ENCODE measurements at regions not wholly inside any gene's neighbourhood (a gene's known extent, or its start where the extent isn't known, plus 50 kb on each side); places are given as distances from the start of the nearest gene placed in this dataset.
"Not testable (repeated sequence)": the region's sequence is repeated elsewhere in the genome, so short reads cannot be mapped to it uniquely, and the experiment has no call there.

DNA sequence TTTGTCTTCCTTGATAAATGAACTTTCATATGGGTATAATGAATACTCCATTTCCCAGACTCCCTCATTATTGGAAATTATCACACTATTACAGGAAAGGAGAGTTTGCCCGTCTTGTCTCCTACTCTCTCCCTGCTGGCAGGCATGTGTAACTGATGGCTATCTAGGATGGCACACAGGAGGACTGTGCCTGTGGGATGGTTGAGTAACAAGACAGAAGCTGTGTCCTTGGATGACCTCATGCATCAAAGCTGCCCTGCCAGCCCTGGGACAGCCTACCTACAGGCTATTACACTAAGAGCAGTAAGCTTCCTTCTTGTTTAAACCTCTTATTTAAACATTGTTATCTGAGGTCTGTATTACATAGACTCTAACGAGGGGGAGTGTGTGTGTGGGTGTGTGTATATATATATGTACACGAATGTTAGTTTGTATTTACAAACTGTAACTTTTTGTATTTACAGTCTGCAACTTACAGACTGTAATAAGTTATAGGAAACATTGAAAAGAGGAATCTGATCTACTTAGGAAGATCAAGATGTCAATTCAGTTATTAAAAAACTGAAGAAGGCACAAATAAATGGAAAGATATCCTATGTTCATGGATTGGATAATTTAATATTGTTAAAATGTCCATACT, 247.6 kb upstream of the ACO1 start:
- ATAC-seq (replicated peaks) (no peak), DNase-seq (no peak)
- H3K9me3 Mint-ChIP-seq: peaks cover 0 to 1% of the 10 kb centered on the region in 2 donors
- no peak overlapping the region for H3K4me3 Mint-ChIP-seq
- H3K4me1 Mint-ChIP-seq: no peaks in the 10 kb centered on the region
- H3K36me3 Mint-ChIP-seq: no peaks in the 10 kb centered on the region
- H3K27ac Mint-ChIP-seq: no peak overlapping the region
- H3K27me3 Mint-ChIP-seq: no peaks in the 10 kb centered on the region

DNA sequence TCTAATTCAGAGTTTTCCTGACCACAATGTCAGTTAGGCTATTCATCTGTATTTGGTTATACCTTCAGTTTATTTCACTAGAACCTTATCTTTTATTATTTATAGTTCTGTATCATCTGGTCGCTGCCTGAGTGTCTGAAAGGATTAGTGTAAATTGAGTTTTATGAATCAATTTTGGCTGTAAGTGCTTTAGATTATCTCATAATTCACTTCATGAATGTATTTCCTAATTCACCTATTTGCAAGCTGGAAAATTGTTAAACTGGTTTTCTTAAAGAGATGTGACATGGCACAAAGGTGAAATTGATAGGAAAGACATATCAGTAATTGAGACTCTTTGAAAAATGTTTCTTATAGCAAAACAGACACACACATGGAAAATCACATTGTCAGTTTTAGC, 242.4 kb upstream of the ACO1 start:
- ATAC-seq (replicated peaks) (no peak), DNase-seq (no peak)
- H3K27ac Mint-ChIP-seq: no peak overlapping the region
- H3K4me3 Mint-ChIP-seq: no peak overlapping the region
- no peaks in the 10 kb centered on the region for H3K27me3 Mint-ChIP-seq
- no peaks in the 10 kb centered on the region for H3K36me3 Mint-ChIP-seq
- peaks cover 3 to 5% of the 10 kb centered on the region in 2 donors for H3K9me3 Mint-ChIP-seq
- no peaks in the 10 kb centered on the region for H3K4me1 Mint-ChIP-seq

DNA sequence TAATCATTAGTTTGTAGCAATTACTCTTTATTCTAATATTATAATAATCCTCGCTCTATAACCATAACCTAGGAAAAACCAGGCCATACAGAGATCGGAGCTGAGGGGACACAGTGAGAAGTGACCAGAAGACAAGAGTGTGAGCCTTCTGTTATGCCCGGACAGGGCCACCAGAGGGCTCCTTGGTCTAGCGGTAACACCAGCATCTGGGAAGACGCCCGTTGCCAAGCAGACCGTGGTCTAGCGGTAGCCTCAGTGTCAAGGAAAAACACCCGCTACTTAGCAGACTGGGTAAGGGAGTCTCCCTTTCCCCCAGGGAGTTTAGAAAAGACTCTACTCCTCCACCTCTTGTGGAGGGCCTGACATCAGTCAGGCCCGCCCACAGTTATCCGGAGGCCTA, 235.9 kb upstream of the ACO1 start:
- H3K4me3 Mint-ChIP-seq; H3K4me1 Mint-ChIP-seq; H3K9me3 Mint-ChIP-seq; H3K27me3 Mint-ChIP-seq; H3K36me3 Mint-ChIP-seq; H3K27ac Mint-ChIP-seq; DNase-seq; ATAC-seq (replicated peaks): not testable (repeated sequence)

DNA sequence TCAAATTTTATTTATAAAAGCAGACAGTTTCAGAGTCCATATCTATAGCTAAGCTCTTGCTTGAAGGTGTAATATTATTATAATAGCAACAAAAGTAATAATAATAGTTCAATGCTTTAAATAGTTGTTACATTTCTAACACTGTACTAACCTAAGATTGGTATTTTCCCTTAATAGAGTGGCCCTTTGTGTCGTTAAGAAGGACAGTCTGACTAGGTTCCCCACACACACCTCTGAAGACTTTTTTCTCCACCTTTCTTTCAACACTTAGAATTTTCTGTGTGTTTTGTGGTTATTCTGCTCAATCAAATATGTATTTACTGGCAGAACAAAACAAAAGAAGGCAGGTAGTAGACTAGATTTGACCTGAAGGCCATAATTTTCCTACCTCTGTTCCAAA, 223.2 kb upstream of the ACO1 start:
- ATAC-seq (replicated peaks): no peak
- no peaks in the 10 kb centered on the region for H3K9me3 Mint-ChIP-seq
- no peak overlapping the region for H3K4me3 Mint-ChIP-seq
- H3K36me3 Mint-ChIP-seq: no peaks in the 10 kb centered on the region
- H3K4me1 Mint-ChIP-seq: no peaks in the 10 kb centered on the region
- DNase-seq: no peak
- no peaks in the 10 kb centered on the region for H3K27me3 Mint-ChIP-seq
- H3K27ac Mint-ChIP-seq: no peak overlapping the region

DNA sequence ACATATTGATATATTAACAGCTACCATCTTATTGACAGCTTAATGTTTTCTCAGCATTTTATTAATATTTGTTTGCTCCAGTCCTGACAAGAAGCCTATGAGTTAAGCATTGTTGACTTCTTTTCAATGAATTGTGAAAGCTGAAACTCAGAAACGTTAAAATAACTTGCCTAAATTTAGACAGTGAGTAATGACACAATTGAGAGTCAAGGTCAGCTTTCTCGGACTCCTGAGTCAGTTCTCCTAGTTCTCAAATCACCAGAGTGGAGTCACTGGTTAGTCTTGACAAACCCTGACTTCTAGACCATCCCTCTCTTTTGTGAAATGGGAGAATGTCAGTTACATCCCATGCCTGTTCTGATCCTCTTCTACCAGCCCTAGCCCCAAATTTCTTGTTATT, 222.7 kb upstream of the ACO1 start:
- Mint-ChIP-seq H3K36me3 (no peaks in the 10 kb centered on the region), H3K27me3 (no peaks in the 10 kb centered on the region), H3K4me1 (no peaks in the 10 kb centered on the region), H3K4me3 (no peak overlapping the region), H3K9me3 (no peaks in the 10 kb centered on the region), H3K27ac (no peak overlapping the region)
- DNase-seq (no peak), ATAC-seq (replicated peaks) (no peak)

DNA sequence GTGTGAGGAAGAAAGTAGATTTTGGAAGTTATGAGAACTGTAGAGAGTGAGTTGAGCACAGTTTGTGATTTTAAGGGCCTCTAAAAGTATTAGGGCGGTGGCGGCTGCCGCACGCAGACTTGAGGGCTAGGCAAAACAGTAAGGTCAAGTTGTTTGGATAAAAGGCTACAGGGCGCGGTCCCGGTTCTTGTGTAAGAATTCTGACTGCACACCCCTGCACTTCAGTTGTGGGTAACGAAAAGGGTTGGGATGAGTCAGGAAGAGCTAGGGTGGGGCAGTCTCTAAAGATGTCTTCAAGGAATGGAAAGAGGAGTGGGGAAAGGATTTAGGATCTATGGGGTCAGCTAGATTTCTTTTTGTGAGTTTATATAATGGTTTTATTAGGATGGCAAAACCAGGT, 218.1 kb upstream of the ACO1 start:
- not testable (repeated sequence) for DNase-seq; H3K27ac Mint-ChIP-seq; ATAC-seq (replicated peaks); H3K27me3 Mint-ChIP-seq; H3K4me3 Mint-ChIP-seq; H3K36me3 Mint-ChIP-seq; H3K9me3 Mint-ChIP-seq; H3K4me1 Mint-ChIP-seq

DNA sequence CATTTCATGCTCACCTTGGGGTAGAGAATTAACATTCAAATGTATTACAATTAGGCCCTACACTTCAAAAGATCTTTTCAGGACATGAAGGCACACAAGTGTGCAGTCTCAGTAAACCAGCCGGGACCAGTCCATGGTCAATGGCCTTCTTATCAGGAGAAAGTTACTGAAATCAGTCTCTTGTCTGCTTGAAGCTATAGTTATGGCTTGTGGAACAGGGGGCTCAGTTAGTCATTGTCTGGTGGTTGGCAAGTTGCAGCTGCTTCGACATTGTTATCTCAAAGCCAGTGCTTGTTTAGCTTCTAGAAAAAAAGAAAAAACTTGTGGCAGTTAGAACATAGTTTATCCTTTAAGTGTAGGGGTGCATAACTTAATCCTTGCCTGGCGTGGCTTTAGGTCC, 213.1 kb upstream of the ACO1 start:
- no peak overlapping the region for H3K27ac Mint-ChIP-seq

DNA sequence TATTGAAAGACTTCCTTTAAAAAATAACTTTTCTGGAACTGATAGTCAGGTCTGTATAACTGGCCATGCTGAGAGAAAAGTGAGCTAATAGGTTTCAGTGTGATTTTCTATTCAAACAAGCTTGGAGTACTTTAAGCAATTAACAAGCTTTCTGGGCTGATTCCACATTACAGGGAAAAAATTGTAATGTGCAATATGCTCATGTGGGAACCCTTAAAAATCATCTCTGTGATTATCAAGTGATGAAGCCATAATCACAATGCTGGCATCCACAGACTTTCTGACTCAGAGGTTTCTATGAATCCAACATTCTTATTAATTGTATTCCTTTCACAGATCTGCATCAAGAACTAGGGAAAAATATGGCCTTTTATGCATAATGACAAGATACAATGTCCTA, 212.2 kb upstream of the ACO1 start:
- no peak overlapping the region for H3K27ac Mint-ChIP-seq
- peaks cover 3 to 7% of the 10 kb centered on the region in 2 donors for H3K9me3 Mint-ChIP-seq
- H3K27me3 Mint-ChIP-seq: no peaks in the 10 kb centered on the region
- H3K4me1 Mint-ChIP-seq: no peaks in the 10 kb centered on the region
- no peak overlapping the region for H3K4me3 Mint-ChIP-seq
- ATAC-seq (replicated peaks) (no peak), DNase-seq (no peak)
- H3K36me3 Mint-ChIP-seq: no peaks in the 10 kb centered on the region

More for the DNA sequence above, 213.1 kb upstream of the ACO1 start:
- no peak for DNase-seq
- H3K9me3 Mint-ChIP-seq: peaks cover 3 to 7% of the 10 kb centered on the region in 2 donors
- no peak for ATAC-seq (replicated peaks)
- H3K4me3 Mint-ChIP-seq: no peak overlapping the region
- no peaks in the 10 kb centered on the region for H3K36me3 Mint-ChIP-seq
- no peaks in the 10 kb centered on the region for H3K4me1 Mint-ChIP-seq
- H3K27me3 Mint-ChIP-seq: no peaks in the 10 kb centered on the region

DNA sequence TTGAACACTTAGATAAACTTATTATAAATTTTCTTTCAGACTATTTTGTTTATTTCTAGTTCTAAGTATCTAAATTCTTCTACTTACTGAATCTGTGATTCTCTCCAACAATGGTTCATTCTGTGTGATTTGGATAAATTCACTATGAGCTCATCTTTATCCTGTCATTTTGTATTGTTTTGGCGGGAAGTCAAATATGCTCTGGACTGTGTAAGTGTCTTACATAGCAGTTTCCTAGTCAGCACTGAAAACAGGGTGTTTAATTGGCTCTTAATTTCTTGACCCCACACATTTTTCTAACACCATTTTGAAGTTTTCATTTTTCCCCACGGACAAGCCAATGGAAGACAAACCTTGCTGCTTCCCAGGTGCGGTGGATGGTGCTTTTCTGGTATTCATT, 207.0 kb upstream of the ACO1 start:
- H3K4me3 Mint-ChIP-seq: no peak overlapping the region
- ATAC-seq (replicated peaks): no peak
- peaks cover 0 to 3% of the 10 kb centered on the region in 2 donors for H3K9me3 Mint-ChIP-seq

DNA sequence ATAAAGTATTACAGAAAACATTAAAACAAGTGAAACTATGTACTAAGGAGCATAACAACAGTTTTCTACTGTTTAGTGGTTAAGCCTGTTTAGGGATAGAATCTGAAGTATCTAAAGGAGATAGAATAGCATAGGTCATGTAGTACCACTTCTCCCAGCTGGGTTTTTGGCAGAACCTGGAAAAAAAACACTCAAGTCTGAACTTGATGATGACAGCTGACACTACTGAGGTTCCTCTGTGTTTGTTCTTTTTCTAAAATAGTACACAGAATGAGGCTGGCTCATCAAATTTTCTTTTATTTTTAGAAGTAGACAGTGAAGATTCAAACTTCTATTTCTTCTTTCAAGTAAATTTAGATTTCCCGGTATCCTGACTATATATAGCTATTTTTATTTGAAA, 203.8 kb upstream of the ACO1 start:
- Mint-ChIP-seq H3K9me3 (peaks cover 0 to 1% of the 10 kb centered on the region in 2 donors), H3K4me1 (no peaks in the 10 kb centered on the region), H3K27ac (no peak overlapping the region), H3K27me3 (no peaks in the 10 kb centered on the region), H3K4me3 (no peak overlapping the region), H3K36me3 (no peaks in the 10 kb centered on the region)
- ATAC-seq (replicated peaks) (no peak), DNase-seq (no peak)

More for the DNA sequence above, 207.0 kb upstream of the ACO1 start:
- H3K27me3 Mint-ChIP-seq: no peaks in the 10 kb centered on the region
- no peak overlapping the region for H3K27ac Mint-ChIP-seq
- H3K4me1 Mint-ChIP-seq: no peaks in the 10 kb centered on the region
- no peak for DNase-seq
- no peaks in the 10 kb centered on the region for H3K36me3 Mint-ChIP-seq

DNA sequence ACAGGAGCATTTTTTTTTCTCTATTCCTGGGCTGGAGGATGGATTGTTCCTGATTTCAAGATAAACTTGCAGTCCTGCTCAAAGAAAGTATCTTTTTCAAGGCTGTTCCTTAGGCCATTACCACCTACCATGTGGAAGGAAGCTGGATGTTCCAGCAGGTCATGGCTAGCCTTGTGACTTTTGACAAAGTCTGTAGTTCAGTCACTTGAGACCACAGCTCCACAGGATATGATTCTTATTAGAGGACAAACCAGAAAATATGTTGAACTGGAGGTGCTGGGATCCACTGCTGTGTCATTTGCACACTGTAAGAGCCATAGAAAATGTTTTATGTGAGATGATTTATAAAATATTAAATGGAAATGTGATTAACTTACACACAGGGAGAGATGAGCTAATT, 184.2 kb upstream of the ACO1 start:
- Mint-ChIP-seq H3K27me3 (no peaks in the 10 kb centered on the region), H3K36me3 (no peaks in the 10 kb centered on the region), H3K27ac (no peak overlapping the region), H3K4me3 (no peak overlapping the region), H3K9me3 (no peaks in the 10 kb centered on the region), H3K4me1 (no peaks in the 10 kb centered on the region)
- DNase-seq (no peak), ATAC-seq (replicated peaks) (no peak)

DNA sequence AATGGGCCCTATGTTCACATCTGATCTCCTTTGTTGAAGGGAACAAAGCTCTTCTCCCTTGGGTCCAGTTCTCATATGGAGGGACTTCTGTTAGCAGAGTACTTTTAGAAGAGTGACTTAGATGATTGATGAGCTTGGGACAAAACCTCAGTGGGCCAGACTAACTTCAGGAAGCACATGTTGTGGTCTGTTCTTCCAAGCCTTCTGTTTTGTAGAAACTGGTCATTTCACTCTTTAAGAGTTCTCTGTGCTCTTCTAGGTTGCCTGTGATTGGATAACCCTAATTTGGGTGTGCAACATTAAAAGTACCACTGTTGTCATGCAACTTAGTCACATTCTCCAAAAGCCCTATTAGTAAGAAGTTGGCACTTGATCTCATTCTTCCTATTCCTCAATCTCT, 183.5 kb upstream of the ACO1 start:
- ATAC-seq (replicated peaks): no peak
- no peak overlapping the region for H3K4me3 Mint-ChIP-seq
- H3K4me1 Mint-ChIP-seq: no peaks in the 10 kb centered on the region
- H3K36me3 Mint-ChIP-seq: no peaks in the 10 kb centered on the region
- no peaks in the 10 kb centered on the region for H3K27me3 Mint-ChIP-seq
- no peak for DNase-seq
- H3K9me3 Mint-ChIP-seq: no peaks in the 10 kb centered on the region
- no peak overlapping the region for H3K27ac Mint-ChIP-seq

DNA sequence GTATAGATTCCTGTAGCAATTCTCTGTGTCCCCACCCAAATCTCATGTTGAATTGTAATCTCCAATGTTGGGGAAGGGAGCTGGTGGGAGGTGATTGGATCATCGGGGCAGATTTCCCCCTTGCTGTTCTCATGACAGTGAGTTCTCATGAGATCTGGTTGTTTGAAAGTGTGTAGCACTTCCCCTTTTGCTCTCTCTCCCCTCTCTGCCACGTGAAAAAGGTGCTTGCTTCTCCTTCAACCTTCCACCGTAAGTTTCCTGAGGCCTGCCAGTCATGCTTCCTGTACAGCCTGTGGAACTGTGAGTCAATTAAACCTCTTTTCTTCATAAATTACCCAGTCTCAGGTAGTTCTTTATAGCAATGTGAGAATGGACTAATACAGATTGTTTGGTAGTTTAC, 175.3 kb upstream of the ACO1 start:
- not testable (repeated sequence) for H3K36me3 Mint-ChIP-seq; H3K4me1 Mint-ChIP-seq; H3K27me3 Mint-ChIP-seq; H3K4me3 Mint-ChIP-seq; H3K9me3 Mint-ChIP-seq; ATAC-seq (replicated peaks); H3K27ac Mint-ChIP-seq; DNase-seq

DNA sequence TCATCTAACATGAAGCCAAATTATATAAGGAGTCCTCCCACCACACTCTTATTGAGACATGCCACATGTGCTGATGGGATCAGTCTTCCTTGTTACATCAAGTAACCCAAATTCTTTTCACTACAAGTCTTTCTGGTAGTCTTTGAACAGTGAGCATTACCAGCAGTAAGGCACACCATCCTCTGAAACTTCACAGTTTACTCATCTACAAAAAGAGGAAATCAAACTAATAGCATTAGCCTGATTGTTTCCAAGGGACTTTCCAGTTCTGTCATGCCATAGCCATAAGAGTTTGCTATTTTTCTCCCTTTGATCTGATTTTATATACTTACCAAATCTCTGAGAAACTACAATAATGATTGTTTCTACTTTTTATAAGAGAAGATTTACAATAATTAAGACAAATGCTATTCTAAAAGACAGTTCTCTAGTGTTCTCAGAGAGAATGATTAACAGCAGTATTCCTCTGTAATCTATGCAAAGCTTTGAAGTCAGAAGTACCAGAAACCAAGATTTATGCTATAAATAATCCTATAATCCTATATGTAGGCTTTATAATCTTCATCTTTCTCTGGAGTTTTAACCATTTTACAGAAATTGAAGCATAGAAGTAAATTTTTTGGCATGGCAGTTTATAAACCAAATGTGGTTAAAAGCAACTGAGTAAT, 166.2 kb upstream of the ACO1 start:
- Mint-ChIP-seq H3K4me3 (no peak overlapping the region), H3K36me3 (no peaks in the 10 kb centered on the region), H3K4me1 (peaks cover 2 to 5% of the 10 kb centered on the region in 2 donors), H3K27ac (no peak overlapping the region), H3K9me3 (peaks cover 0 to 12% of the 10 kb centered on the region in 2 donors), H3K27me3 (peaks cover 0 to 5% of the 10 kb centered on the region in 2 donors)
- ATAC-seq (replicated peaks) (peak; percentile 93 to 100), DNase-seq (no peak)

DNA sequence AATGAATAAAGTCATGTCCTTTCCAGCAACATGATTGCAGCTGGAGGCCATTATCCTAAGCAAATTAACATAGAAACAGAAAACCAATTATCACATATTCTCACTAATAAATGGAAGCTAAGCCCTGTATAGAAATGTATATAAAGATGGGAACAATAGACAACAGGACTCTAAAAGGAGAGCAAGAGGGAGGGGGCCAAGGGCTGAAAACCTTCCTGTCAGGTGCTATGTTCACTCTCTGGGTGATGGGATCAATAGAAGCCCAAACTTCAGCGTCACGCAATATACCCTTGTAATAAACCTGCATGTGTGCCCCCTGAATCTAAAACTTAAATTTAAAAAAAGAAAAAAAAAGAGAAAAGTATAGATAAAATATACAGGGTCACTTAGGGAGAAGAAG, 163.7 kb upstream of the ACO1 start:
- peaks cover 2 to 5% of the 10 kb centered on the region in 2 donors for H3K4me1 Mint-ChIP-seq
- H3K4me3 Mint-ChIP-seq: no peak overlapping the region
- no peaks in the 10 kb centered on the region for H3K36me3 Mint-ChIP-seq
- ATAC-seq (replicated peaks): no peak
- DNase-seq: no peak
- peaks cover 0 to 5% of the 10 kb centered on the region in 2 donors for H3K27me3 Mint-ChIP-seq
- no peak overlapping the region for H3K27ac Mint-ChIP-seq
- peaks cover 0 to 3% of the 10 kb centered on the region in 2 donors for H3K9me3 Mint-ChIP-seq
